AG20443 (cell line): ENCODE measurements at regions not wholly inside any gene's neighbourhood (a gene's known extent, or its start where the extent isn't known, plus 50 kb on each side); places are given as distances from the start of the nearest gene placed in this dataset.

Experiments used
- DNase-seq: peaks from one replicate; pipeline ENCODE4 v3.0.0; 2012; ENCODE audit warnings: low spot score, mixed read lengths

- peak; percentile 77 for DNase-seq
These were observed 81.4 kb upstream of the DAB2 start for GRCh38 chr5:39506211-39506610.

GRCh38 chr5:39505791-39506190 lies 81.0 kb upstream of the DAB2 start:
- DNase-seq, result no peak

GRCh38 chr5:39505363-39505762 lies 80.6 kb upstream of the DAB2 start:
- no peak for DNase-seq

- DNase-seq, result peak; percentile 62
These were observed 78.4 kb upstream of the DAB2 start for GRCh38 chr5:39503155-39503554.

- no peak for DNase-seq
These were observed 77.9 kb upstream of the DAB2 start for GRCh38 chr5:39502704-39503103.

- DNase-seq, result peak; percentile 84
These were observed 76.6 kb upstream of the DAB2 start for GRCh38 chr5:39501397-39501796.

- no peak for DNase-seq
These were observed 75.9 kb upstream of the DAB2 start for GRCh38 chr5:39500551-39501175.

GRCh38 chr5:39498278-39498952 lies 73.6 kb upstream of the DAB2 start:
- no peak for DNase-seq

GRCh38 chr5:39497322-39497721 lies 72.5 kb upstream of the DAB2 start:
- no peak for DNase-seq

- no peak for DNase-seq
These were observed 70.4 kb upstream of the DAB2 start for GRCh38 chr5:39495227-39495626.

GRCh38 chr5:39494534-39494933 lies 69.8 kb upstream of the DAB2 start:
- no peak for DNase-seq

GRCh38 chr5:39494107-39494510 lies 69.3 kb upstream of the DAB2 start:
- DNase-seq, result peak; percentile 58

- DNase-seq, result no peak
These were observed 66.4 kb upstream of the DAB2 start for GRCh38 chr5:39491210-39491609.

GRCh38 chr5:39489263-39489662 lies 64.5 kb upstream of the DAB2 start:
- DNase-seq, result no peak

- no peak for DNase-seq
These were observed 62.0 kb upstream of the DAB2 start for GRCh38 chr5:39486790-39487189.

GRCh38 chr5:39486361-39486760 lies 61.6 kb upstream of the DAB2 start:
- DNase-seq, result no peak

- no peak for DNase-seq
These were observed 60.3 kb upstream of the DAB2 start for GRCh38 chr5:39485079-39485478.

- no peak for DNase-seq
These were observed 59.9 kb upstream of the DAB2 start for GRCh38 chr5:39484673-39485072.

GRCh38 chr5:39482098-39482497 lies 57.3 kb upstream of the DAB2 start:
- no peak for DNase-seq

- no peak for DNase-seq
These were observed 54.8 kb upstream of the DAB2 start for GRCh38 chr5:39479537-39479936.

- DNase-seq, result no peak
These were observed 54.1 kb upstream of the DAB2 start for GRCh38 chr5:39478863-39479262.

GRCh38 chr5:39476843-39477220 lies 52.1 kb upstream of the DAB2 start:
- DNase-seq, result peak; percentile 35

- DNase-seq, result peak; percentile 54
These were observed 51.4 kb upstream of the DAB2 start for GRCh38 chr5:39475881-39476842.
